ENCODE measurements at regions not wholly inside any gene's neighbourhood (a gene's known extent, or its start where the extent isn't known, plus 50 kb on each side); places are given as distances from the start of the nearest gene placed in this dataset.

DNA sequence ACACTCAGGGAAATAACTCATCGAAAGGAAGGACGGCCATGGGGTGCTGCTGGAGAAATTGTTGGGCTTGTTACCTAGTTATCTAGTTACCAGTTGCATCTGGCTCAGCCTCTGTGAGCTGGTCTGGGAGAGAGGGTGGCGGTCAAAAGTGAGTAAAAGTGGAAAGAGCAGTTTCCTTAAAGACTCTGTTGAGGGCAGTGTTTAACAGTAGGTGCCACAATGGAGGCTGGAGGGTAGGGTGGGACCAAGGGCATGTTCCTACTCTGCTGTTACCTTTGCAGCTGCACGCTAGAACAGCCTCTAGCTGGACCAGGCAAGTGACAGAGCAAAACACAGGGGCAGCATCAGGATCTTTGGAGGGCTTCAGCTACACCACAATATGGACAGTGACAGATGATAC lies 228.8 kb upstream of the STARD13 start:
- TF ChIP-seq GATA3 (IDR thresholded peaks at IDR 0.05; ENCODE audit: low read depth, low read length), result no peak
- no peak for TF ChIP-seq GATA2 (IDR thresholded peaks at IDR 0.05; ENCODE audit: low read depth, low read length)
